Large intestine (tissue), 3 donors: ENCODE measurements at regions not wholly inside any gene's neighbourhood (a gene's known extent, or its start where the extent isn't known, plus 50 kb on each side); places are given as distances from the start of the nearest gene placed in this dataset.
"Not testable (repeated sequence)": the region's sequence is repeated elsewhere in the genome, so short reads cannot be mapped to it uniquely, and the experiment has no call there.

Experiments used
- DNase-seq, 2 donors: peaks; one replicate each; pipeline versions ENCODE4 v3.0.0 to v3.0.0-alpha.2; 2013
- H3K27ac ChIP-seq: one replicate; pipeline ENCODE4 v1.5.1; 2013; ENCODE audit warnings: low read length
- H3K27me3 ChIP-seq: 2 replicates; pipeline ENCODE4 v1.6.1; 2013; ENCODE audit warnings: low read length; ENCODE audit not compliant: control insufficient read depth, insufficient read depth
- H3K36me3 ChIP-seq: 2 replicates; pipeline ENCODE4 v1.6.1; 2013; ENCODE audit warnings: low read length; ENCODE audit not compliant: control insufficient read depth, insufficient read depth
- H3K4me1 ChIP-seq: one replicate; pipeline ENCODE4 v1.6.1; 2013; ENCODE audit warnings: low read length; ENCODE audit not compliant: control insufficient read depth, insufficient read depth
- H3K4me3 ChIP-seq: one replicate; pipeline ENCODE4 v1.5.1; 2013; ENCODE audit warnings: low read length
- H3K9me3 ChIP-seq: one replicate; pipeline ENCODE4 v1.6.1; 2013; ENCODE audit warnings: mild to moderate bottlenecking, low read depth, low read length, moderate library complexity; ENCODE audit not compliant: control insufficient read depth
- WGBS: methylation state at CpG from one replicate; pipeline ENCODE4 v1.1.5; 2013; ENCODE audit warnings: low lambda C conversion rate; ENCODE audit not compliant: insufficient coverage; 5-methylcytosine and 5-hydroxymethylcytosine counted together

DNA sequence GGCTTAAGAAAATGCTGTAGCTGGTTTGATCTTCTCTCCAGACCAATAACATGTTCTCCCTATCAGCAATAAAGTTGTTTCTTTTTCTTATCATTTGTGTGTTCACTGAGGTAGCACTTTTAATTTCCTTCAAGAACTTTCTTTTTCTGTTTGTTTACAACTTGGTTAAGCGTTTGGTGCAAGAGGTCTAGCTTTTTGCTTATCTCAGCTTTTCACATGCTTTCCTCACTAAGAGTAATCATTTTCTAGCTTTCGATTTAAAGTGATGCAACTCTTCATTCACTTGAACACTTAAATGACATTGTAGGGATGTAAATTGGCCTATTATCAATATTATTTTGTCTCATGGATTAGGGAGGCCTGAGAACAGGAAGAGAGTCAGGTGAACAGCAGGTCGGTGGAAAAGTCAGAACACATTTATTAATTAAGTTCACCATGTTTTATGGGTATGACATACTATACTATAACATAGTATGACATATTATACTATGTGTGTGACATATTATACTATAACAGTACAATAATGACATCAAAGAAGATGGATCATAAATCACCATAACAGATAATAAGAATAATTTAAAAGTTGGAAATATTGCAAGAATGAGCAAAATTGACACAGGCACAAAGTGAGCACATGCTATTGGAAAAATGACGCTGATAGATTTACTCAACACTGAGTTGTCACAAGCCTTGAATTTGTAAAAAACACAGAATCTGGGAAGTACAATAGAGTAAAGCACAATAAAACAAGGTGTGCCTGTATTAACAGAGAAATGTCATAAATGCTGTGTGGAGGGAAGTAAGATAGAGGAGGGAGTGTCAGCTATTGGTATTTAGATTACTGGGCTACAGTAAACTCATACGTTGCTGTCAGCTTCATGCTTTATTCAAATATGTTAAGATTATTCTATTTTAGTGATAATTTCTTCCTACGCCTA, 218.6 kb upstream of the SLC7A11 start:
- WGBS: 33% methylated on average over 3 of the region's 6 CpGs
- Histone ChIP-seq H3K4me3 (no peak overlapping the region), H3K4me1 (no peaks in the 10 kb centered on the region), H3K27me3 (no peaks in the 10 kb centered on the region), H3K36me3 (no peaks in the 10 kb centered on the region), H3K27ac (peak overlapping the region; percentile 4), H3K9me3 (no peaks in the 10 kb centered on the region)
- peak; percentile 44 to 78 for DNase-seq

DNA sequence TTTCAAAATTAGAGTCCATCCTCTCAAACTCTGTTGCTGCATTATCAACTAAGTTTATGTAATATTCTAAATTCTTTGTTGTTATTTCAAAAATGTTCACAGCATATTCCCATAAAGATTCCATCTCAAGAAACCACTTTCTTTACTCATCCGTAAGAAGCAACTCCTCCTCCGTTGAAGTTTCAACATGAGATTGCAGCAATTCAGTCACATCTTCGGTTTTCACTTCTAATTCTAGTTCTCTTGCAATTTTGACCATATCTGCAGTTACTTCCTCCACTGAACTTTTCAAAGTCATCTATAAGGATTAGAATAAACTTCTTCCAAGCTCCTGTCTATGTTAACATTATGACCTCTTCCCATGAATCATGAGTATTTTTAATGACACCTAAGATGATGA, 216.6 kb upstream of the SLC7A11 start:
- WGBS: no CpG with 5 or more reads among the region's 3 CpGs
- no peak overlapping the region for H3K27ac ChIP-seq
- H3K36me3 ChIP-seq: no peaks in the 10 kb centered on the region
- DNase-seq: no peak
- no peaks in the 10 kb centered on the region for H3K4me1 ChIP-seq
- no peak overlapping the region for H3K4me3 ChIP-seq
- no peaks in the 10 kb centered on the region for H3K27me3 ChIP-seq
- H3K9me3 ChIP-seq: no peaks in the 10 kb centered on the region

DNA sequence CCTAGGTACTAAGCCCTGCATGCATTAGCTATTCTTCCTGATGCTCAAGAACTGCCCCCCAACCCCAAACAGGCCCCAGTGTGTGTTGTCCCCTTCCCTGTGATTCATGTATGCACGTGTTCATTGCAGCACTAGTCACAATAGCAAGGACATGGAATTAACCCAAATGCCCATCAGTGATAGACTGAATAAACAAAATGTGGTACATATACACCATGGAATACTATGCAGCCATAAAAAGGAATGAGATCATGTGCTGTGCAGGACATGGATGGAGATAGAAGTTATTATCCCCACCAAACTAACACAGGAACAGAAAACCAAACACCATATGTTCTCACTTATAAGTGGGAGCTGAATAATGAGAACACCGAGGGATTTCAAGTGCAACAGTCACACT, 214.2 kb upstream of the SLC7A11 start:
- not testable (repeated sequence) for H3K4me1 ChIP-seq, H3K27me3 ChIP-seq, H3K27ac ChIP-seq, H3K9me3 ChIP-seq, H3K4me3 ChIP-seq, DNase-seq, H3K36me3 ChIP-seq
- WGBS: no CpG with 5 or more reads among the region's 2 CpGs

DNA sequence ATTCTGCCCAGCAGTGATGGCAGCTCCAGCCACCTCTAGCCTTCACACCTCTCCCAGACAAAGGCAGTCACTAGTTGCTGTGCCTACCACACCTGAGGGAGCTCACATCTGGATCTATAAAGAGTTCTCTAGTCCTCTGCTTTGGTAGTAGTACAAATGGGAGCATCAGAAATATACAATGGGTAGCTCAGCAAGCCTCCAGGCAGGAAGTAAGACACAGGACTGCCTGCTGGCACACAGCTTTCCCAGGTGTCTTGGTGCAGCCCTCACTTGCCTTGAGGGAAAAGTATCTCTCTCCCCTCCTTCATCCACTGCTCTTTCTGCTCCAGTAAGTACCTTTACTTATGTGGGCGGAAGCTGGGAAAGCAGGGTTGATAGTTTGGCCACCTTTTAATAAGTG, 212.9 kb upstream of the SLC7A11 start:
- no CpG with 5 or more reads among the region's 1 CpG for WGBS
- H3K4me1 ChIP-seq: peaks cover 3% of the 10 kb centered on the region
- no peak for DNase-seq
- H3K4me3 ChIP-seq: no peak overlapping the region
- H3K27ac ChIP-seq: no peak overlapping the region
- peaks cover 2% of the 10 kb centered on the region for H3K9me3 ChIP-seq
- H3K27me3 ChIP-seq: no peaks in the 10 kb centered on the region
- no peaks in the 10 kb centered on the region for H3K36me3 ChIP-seq

DNA sequence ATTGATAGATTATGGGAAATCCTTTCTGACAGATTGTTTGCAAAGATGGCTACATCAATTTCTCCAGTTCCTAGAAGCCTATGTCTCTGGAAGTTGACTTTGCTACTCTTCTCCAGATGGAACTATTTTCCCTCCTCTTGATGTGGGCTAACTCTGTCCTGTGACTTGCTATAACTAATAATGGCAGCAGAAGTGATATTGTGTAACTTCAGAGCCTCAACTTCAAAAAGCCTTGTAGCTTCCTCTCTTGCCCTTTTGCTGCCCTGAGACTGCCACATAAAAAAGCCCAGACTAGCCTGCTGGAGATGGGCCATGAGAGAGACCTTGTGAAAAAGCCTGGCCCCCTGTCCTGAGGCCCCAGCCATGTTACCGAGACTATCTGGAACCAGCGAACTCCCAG, 210.7 kb upstream of the SLC7A11 start:
- no CpG with 5 or more reads among the region's 2 CpGs for WGBS
- Histone ChIP-seq H3K36me3 (no peaks in the 10 kb centered on the region), H3K4me1 (peaks cover 9% of the 10 kb centered on the region), H3K27ac (no peak overlapping the region), H3K9me3 (peaks cover 2% of the 10 kb centered on the region), H3K27me3 (no peaks in the 10 kb centered on the region), H3K4me3 (no peak overlapping the region)
- DNase-seq: no peak

DNA sequence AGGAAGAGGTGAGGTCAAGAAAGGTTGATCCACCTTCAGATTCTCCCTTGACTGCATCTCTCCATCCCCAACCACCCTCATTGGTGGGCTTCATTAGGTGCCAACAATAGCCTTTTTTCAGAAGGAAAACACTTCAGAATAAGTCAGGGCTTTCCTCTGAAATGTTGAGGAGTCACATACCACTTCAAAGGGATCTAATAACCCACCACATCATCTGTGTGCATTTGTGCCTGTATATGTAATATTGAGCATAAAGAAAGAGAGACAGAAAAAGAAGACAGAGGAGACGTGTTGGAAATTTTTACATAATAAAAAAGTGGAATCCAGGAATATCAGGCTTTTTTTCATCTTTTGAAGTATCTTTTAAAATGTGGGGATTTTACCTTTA, 209.1 kb upstream of the SLC7A11 start:
- no peaks in the 10 kb centered on the region for H3K36me3 ChIP-seq
- DNase-seq: no peak
- H3K27ac ChIP-seq: no peak overlapping the region
- peaks cover 9% of the 10 kb centered on the region for H3K4me1 ChIP-seq
- 89% methylated on average over 1 of the region's 1 CpG for WGBS
- no peaks in the 10 kb centered on the region for H3K27me3 ChIP-seq
- H3K4me3 ChIP-seq: no peak overlapping the region
- peaks cover 2% of the 10 kb centered on the region for H3K9me3 ChIP-seq

DNA sequence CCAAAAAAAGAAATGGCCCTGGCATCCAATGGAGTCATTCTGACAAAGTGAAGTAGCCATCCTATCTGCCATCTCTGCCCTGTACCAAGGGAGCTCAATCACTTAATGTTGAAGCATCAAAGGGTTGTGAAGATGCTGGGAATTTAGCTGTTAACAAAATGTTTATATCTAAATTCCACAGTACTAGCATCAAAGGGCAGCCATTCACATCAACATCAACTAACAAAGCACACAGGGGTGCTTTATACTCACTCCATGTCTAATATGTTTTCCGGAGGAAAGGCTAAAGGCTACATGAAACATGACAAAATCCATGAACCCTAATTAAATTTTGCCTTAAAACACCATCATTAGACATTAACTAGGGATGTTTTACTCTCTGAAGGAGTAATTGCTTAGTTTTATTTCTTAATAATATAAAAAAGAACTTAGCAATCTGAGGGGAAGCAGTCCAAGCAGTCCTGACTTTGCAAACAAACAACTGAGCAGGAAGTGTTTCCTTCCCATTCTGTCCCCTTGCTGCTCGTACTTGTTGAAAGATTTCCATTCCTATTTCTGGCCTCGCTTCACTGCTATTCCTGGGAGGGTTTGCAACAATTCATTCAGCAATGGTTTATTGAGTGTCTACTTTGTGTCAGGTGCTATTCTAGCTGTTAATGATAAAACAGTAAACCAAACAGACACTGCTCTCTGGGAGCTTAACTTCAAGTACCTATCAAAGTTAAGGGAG, 208.6 kb upstream of the SLC7A11 start:
- Histone ChIP-seq H3K27me3 (no peaks in the 10 kb centered on the region), H3K4me3 (no peak overlapping the region), H3K4me1 (peaks cover 9% of the 10 kb centered on the region), H3K27ac (no peak overlapping the region), H3K36me3 (no peaks in the 10 kb centered on the region), H3K9me3 (peaks cover 2% of the 10 kb centered on the region)
- no peak for DNase-seq
- WGBS: 92% methylated on average over 2 of the region's 3 CpGs

DNA sequence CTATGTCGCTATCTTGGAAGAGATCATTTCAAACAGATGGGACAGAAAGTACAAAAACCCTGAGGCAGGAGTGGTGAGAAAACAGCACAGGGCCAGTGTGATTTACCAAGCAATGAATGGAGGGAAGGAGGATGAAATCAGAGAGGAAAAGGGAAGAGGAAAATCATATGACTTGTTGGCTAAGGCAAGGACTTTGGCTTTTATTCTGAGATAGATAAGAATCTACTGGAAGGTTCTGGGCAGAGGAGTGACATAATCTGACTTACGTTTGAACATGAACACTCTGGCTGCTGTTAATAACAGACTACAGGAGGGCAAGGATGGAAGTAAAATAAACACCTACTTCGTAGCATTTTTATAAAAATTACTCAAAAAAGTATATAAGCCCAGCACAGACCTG, 207.8 kb upstream of the SLC7A11 start:
- Histone ChIP-seq H3K4me1 (peaks cover 9% of the 10 kb centered on the region), H3K9me3 (peaks cover 2% of the 10 kb centered on the region), H3K36me3 (no peaks in the 10 kb centered on the region), H3K27ac (no peak overlapping the region), H3K4me3 (no peak overlapping the region), H3K27me3 (no peaks in the 10 kb centered on the region)
- WGBS: no CpG with 5 or more reads among the region's 3 CpGs
- peak; percentile 29 to 35 for DNase-seq

DNA sequence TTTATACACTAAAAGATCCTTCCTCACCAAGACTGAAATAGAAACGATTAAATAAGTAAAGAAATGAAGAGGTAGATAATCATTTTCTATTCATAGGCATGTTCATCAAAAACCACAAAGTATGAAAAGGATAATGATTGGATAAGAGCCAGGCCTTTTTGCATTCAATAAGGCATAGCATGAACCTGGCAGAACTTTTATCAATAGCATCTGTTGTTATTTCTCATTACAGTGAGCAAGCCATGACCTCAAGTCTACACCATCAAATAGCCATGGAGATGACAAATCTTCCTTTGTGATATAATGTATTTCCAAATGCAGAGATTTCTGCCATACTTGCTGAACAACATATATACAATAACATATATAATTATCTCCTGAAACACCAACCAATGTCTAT, 206.0 kb upstream of the SLC7A11 start:
- Histone ChIP-seq H3K4me1 (peaks cover 9% of the 10 kb centered on the region), H3K27me3 (no peaks in the 10 kb centered on the region), H3K27ac (no peak overlapping the region), H3K36me3 (no peaks in the 10 kb centered on the region), H3K4me3 (no peak overlapping the region), H3K9me3 (peaks cover 2% of the 10 kb centered on the region)
- no peak for DNase-seq
- WGBS: no CpG with 5 or more reads among the region's 1 CpG

DNA sequence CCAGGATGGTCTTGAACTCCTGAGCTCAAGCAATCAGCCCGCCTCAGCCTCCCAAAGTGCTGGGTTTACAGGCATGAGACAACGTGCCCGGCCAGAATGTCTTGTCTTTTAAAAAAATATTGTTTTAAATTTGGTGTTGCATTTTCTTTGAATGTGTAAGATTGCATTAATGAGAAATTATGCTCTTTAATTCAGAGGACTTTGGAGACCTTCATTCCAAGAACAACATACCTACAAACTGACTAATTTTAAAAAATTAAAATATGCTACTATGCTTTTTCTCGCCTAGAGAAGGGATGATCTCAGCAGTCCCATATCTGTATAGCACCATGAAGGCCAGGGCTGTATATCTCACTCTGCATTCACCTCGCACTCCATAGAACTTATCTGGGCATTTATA, 204.3 kb upstream of the SLC7A11 start:
- Histone ChIP-seq H3K27me3 (no peaks in the 10 kb centered on the region), H3K36me3 (no peaks in the 10 kb centered on the region), H3K27ac (no peak overlapping the region), H3K4me3 (no peak overlapping the region), H3K9me3 (peaks cover 4% of the 10 kb centered on the region), H3K4me1 (peaks cover 9% of the 10 kb centered on the region)
- 80% methylated on average over 2 of the region's 5 CpGs for whole genome bisulfite sequencing
- DNase-seq: no peak
